GM12878 (cell line): ENCODE measurements at regions not wholly inside any gene's neighbourhood (a gene's known extent, or its start where the extent isn't known, plus 50 kb on each side); places are given as distances from the start of the nearest gene placed in this dataset.

Experiments
- ATAC-seq: fragments of 200-7000 bp; cut with Tn5 transposase; 3 replicates; pipeline ENCODE4 v1.9.1; 2020; ENCODE audit warnings: mild to moderate bottlenecking, moderate library complexity
- BruUV-seq: library from RNA; stranded (reverse); fragments of 400-500 nt; replicated peaks from 2 replicates; lab custom pipeline; 2021; lab: Mats Ljungman, UMichigan
- CTCF ChIA-PET: fragments of 300-600 bp; sonication (Branson Sonifier 250); formaldehyde crosslinking; extraction: SDS; loops from one replicate; lab custom pipeline; 2021; ENCODE audit warnings: inconsistent platforms; lab: Yijun Ruan, JAX
- POLR2A ChIA-PET: fragments of 350-600 bp; formaldehyde crosslinking; extraction: SDS; loops from one replicate; lab custom pipeline; 2021; ENCODE audit warnings: inconsistent platforms; lab: Charles Lee
- RAD21 ChIA-PET: fragments of 300-600 bp; sonication (Branson Sonifier 250); formaldehyde crosslinking; loops from one replicate; lab custom pipeline; 2023; ENCODE audit warnings: antibody characterized with exemption; ENCODE audit not compliant: unreplicated experiment; lab: Charles Lee
- SMC1A ChIA-PET: fragments of 300-600 bp; sonication (Branson Sonifier 250); formaldehyde crosslinking; loops from one replicate; lab custom pipeline; 2023; ENCODE audit not compliant: unreplicated experiment, uncharacterized antibody; lab: Charles Lee
- DNase-seq: peaks from one replicate; pipeline ENCODE4 v3.0.0-alpha.2; 2011; ENCODE audit warnings: low read depth, low spot score
- FAIRE-seq: peaks from 3 replicates; lab custom pipeline; 2011; peaks lifted over from hg19 to GRCh38; lab: Jason Lieb, UNC
- H2AFZ ChIP-seq: 2 replicates; pipeline ENCODE4 v1.6.0; 2011; ENCODE audit warnings: low read depth, low read length, control low read depth; ENCODE audit not compliant: control insufficient read depth
- H3K27ac ChIP-seq: 2 replicates; pipeline ENCODE4 v1.5.1; 2011; ENCODE audit warnings: control low read depth; ENCODE audit not compliant: control insufficient read depth, insufficient read depth
- H3K27me3 ChIP-seq, 2 experiments: replicated peaks in 1 of 2; 2 replicates each; pipeline versions ENCODE4 v1.6.0 to v1.6.1; 2011; ENCODE audit warnings: low read length in 1 of 2; ENCODE audit not compliant: control insufficient read depth in 2 of 2, insufficient read depth in 2 of 2
- H3K36me3 ChIP-seq, 2 experiments: 2 replicates each; pipeline ENCODE4 v1.5.1; 2011; ENCODE audit warnings: low read length in 1 of 2; ENCODE audit not compliant: control insufficient read depth in 2 of 2, insufficient read depth in 2 of 2
- H3K4me1 ChIP-seq: 2 replicates; pipeline ENCODE4 v1.6.1; 2011; ENCODE audit warnings: mild to moderate bottlenecking, low read length, moderate library complexity, mixed read lengths; ENCODE audit not compliant: control insufficient read depth, insufficient read depth
- H3K4me2 ChIP-seq: 2 replicates; pipeline ENCODE4 v1.6.0; 2011; ENCODE audit warnings: control low read depth; ENCODE audit not compliant: control insufficient read depth, insufficient read depth
- H3K4me3 ChIP-seq: fragments of 200-600 bp; sonication (generic); 2 replicates; pipeline ENCODE4 v1.5.1; 2016
- H3K79me2 ChIP-seq: 2 replicates; pipeline ENCODE4 v1.6.0; 2011; ENCODE audit warnings: low read length; ENCODE audit not compliant: control insufficient read depth, insufficient read depth
- H3K9ac ChIP-seq: 2 replicates; pipeline ENCODE4 v1.8.0; 2011; ENCODE audit warnings: low read length, control low read depth, mixed read lengths; ENCODE audit not compliant: control insufficient read depth, insufficient read depth
- H3K9me3 ChIP-seq: replicated peaks from 3 replicates; pipeline ENCODE4 v1.5.1; 2011; ENCODE audit warnings: mild to moderate bottlenecking, low read length; ENCODE audit not compliant: control insufficient read depth, insufficient read depth
- H4K20me1 ChIP-seq: 2 replicates; pipeline ENCODE4 v1.6.0; 2011; ENCODE audit not compliant: control insufficient read depth, insufficient read depth
- E4F1 ChIP-seq: fragments of 450-650 bp; IDR thresholded peaks from 2 replicates; pipeline ENCODE4 v1.6.1; 2018; ENCODE audit warnings: borderline replicate concordance, mild to moderate bottlenecking; ENCODE audit not compliant: partially characterized antibody
- ESRRA ChIP-seq: IDR thresholded peaks from 2 replicates; pipeline ENCODE4 v1.6.1; 2012; ENCODE audit warnings: mild to moderate bottlenecking, low read length, improper control_type of control experiment
- GATAD2B ChIP-seq: fragments of 450-650 bp; conservative IDR thresholded peaks from 2 replicates; pipeline ENCODE4 v1.6.1; 2017; ENCODE audit warnings: low read depth, mild to moderate bottlenecking, moderate library complexity
- IRF3 ChIP-seq: fragments of 450-650 bp; IDR thresholded peaks from 2 replicates; pipeline ENCODE4 v1.6.1; 2014; ENCODE audit warnings: mild to moderate bottlenecking
- KAT2A ChIP-seq: conservative IDR thresholded peaks from 2 replicates; pipeline ENCODE4 v1.6.1; 2011; ENCODE audit warnings: low read depth, low read length; ENCODE audit not compliant: control insufficient read depth
- LARP7 ChIP-seq: fragments of 450-650 bp; IDR thresholded peaks from 2 replicates; pipeline ENCODE4 v1.6.1; 2017; ENCODE audit warnings: mild to moderate bottlenecking
- NR2C2 ChIP-seq: IDR thresholded peaks from 2 replicates; pipeline ENCODE4 v1.6.1; 2011; ENCODE audit warnings: borderline replicate concordance, low read depth; ENCODE audit not compliant: control insufficient read depth, insufficient read length
- NR2F1 ChIP-seq: fragments of 450-650 bp; conservative IDR thresholded peaks from 2 replicates; pipeline ENCODE4 v1.6.1; 2017; ENCODE audit warnings: mild to moderate bottlenecking
- TCF3 ChIP-seq: IDR thresholded peaks from 2 replicates; pipeline ENCODE4 v1.6.1; 2012; ENCODE audit warnings: low read depth, mild to moderate bottlenecking, low read length, borderline replicate concordance; ENCODE audit not compliant: insufficient read depth
- ZNF24 ChIP-seq: fragments of 450-650 bp; IDR thresholded peaks from 2 replicates; pipeline ENCODE4 v1.6.1; 2017; ENCODE audit warnings: antibody characterized with exemption, mild to moderate bottlenecking
- ZNF622 ChIP-seq: fragments of 450-650 bp; IDR thresholded peaks from 2 replicates; pipeline ENCODE4 v1.6.1; 2017; ENCODE audit warnings: mild to moderate bottlenecking, inconsistent platforms
- WGBS: methylation state at CpG from one replicate; pipeline ENCODE4 v1.1.6; 2016; ENCODE audit warnings: low lambda C conversion rate; ENCODE audit not compliant: insufficient replicate concordance, insufficient coverage; ENCODE audit errors: missing lambda C conversion rate; 5-methylcytosine and 5-hydroxymethylcytosine counted together
- in situ Hi-C: fragments of 300-500 bp; cut with MboI; formaldehyde crosslinking; loops from 9 replicates; pipeline ENCODE4 v1.14.3; 2018; ENCODE audit warnings: mixed read lengths
- intact Hi-C: fragments of 100-400 bp; cut with micrococcal nuclease; formaldehyde crosslinking; loops from one replicate; pipeline ENCODE4 v1.14.2; 2022; ENCODE audit not compliant: unreplicated experiment

GRCh38 chr13:22176968-22177520 lies 506.2 kb downstream of the FGF9 start:
- ChIA-PET RAD21 (no interaction called here), POLR2A (no interaction called here), CTCF (no interaction called here), SMC1A (no interaction called here)
- no peak overlapping the region for H2AFZ ChIP-seq
- no peak overlapping the region for H3K27ac ChIP-seq
- in situ Hi-C loops (loop anchor here (10.0 kb wide), 1 partner anchor 58 kb away; no protein-coding TSS in a partner anchor), intact Hi-C loops (no loop called here)
- BruUV-seq = no TSS peak
- no peaks in the 10 kb centered on the region for H3K4me1 ChIP-seq
- FAIRE-seq (no peak), ATAC-seq (no peak), DNase-seq (no peak)
- H3K4me2 ChIP-seq = no peak overlapping the region
- no peaks in the 10 kb centered on the region for H3K36me3 ChIP-seq
- TF ChIP-seq ZNF24 (no peak), IRF3 (no peak), LARP7 (no peak), GATAD2B (no peak), ESRRA (no peak)
- no peak overlapping the region for H3K4me3 ChIP-seq
- WGBS = 48% methylated on average over 4 of the region's 4 CpGs
- no peak overlapping the region for H3K9ac ChIP-seq
- no peaks in the 10 kb centered on the region; the same call in 1 of the 3 replicates for H3K9me3 ChIP-seq
- no peaks in the 10 kb centered on the region for H4K20me1 ChIP-seq
- H3K79me2 ChIP-seq = no peaks in the 10 kb centered on the region
- H3K27me3 ChIP-seq = no peaks in the 10 kb centered on the region

GRCh38 chr13:22178878-22179277 lies 508.0 kb downstream of the FGF9 start:
- H4K20me1 ChIP-seq = no peaks in the 10 kb centered on the region
- intact Hi-C loops (no loop called here), in situ Hi-C loops (loop anchor here (10.0 kb wide), 1 partner anchor 56 kb away; no protein-coding TSS in a partner anchor)
- H3K4me1 ChIP-seq = no peaks in the 10 kb centered on the region
- RAD21 ChIA-PET = no interaction called here
- no peak for ATAC-seq
- SMC1A ChIA-PET = interaction anchor here (0.8 to 1.9 kb wide), 4 partner anchors 8 to 56 kb away, joined by 3 to 5 read pairs (median 4); no protein-coding TSS in a partner anchor
- H2AFZ ChIP-seq = no peak overlapping the region
- H3K4me3 ChIP-seq = no peak overlapping the region
- H3K4me2 ChIP-seq = no peak overlapping the region
- CTCF ChIA-PET = interaction anchor here (1.5 kb wide), 1 partner anchor 10 kb away, joined by 4 read pairs; no protein-coding TSS in a partner anchor
- 74% methylated on average over 2 of the region's 2 CpGs for WGBS
- H3K36me3 ChIP-seq = no peaks in the 10 kb centered on the region
- H3K9ac ChIP-seq = no peak overlapping the region
- FAIRE-seq = no peak
- POLR2A ChIA-PET = no interaction called here
- H3K27ac ChIP-seq = no peak overlapping the region
- no TSS peak for BruUV-seq
- no peaks in the 10 kb centered on the region; the same call in 1 of the 3 replicates for H3K9me3 ChIP-seq
- H3K27me3 ChIP-seq = no peaks in the 10 kb centered on the region
- DNase-seq = no peak
- no peaks in the 10 kb centered on the region for H3K79me2 ChIP-seq
- TF ChIP-seq TCF3 (no peak), KAT2A (no peak), ZNF622 (no peak), E4F1 (no peak), NR2F1 (no peak), NR2C2 (no peak)
